Dedifferentiated amniotic fluid mesenchymal stem cell (primary cell): ENCODE measurements at regions not wholly inside any gene's neighbourhood (a gene's known extent, or its start where the extent isn't known, plus 50 kb on each side); places are given as distances from the start of the nearest gene placed in this dataset.

ENCODE experiments used
- DNase-seq: peaks from one replicate; pipeline ENCODE4 v3.0.0-alpha.2; 2016; ENCODE audit errors: extremely low spot score

GRCh38 chr15:98143116-98143515 is 182.6 kb downstream of the ARRDC4 start:
- no peak for DNase-seq

GRCh38 chr15:98144388-98144787 is 183.9 kb downstream of the ARRDC4 start:
- DNase-seq, result no peak

GRCh38 chr15:98146031-98146820 is 185.7 kb downstream of the ARRDC4 start:
- no peak for DNase-seq

- DNase-seq, result no peak
Observed at GRCh38 chr15:98147415-98147814, 186.9 kb downstream of the ARRDC4 start.

GRCh38 chr15:98150084-98150483 is 189.6 kb downstream of the ARRDC4 start:
- no peak for DNase-seq

GRCh38 chr15:98150536-98150935 is 190.0 kb downstream of the ARRDC4 start:
- DNase-seq, result no peak

- no peak for DNase-seq
Observed at GRCh38 chr15:98151096-98151495, 190.6 kb downstream of the ARRDC4 start.

- DNase-seq, result no peak
Observed at GRCh38 chr15:98152156-98152555, 191.7 kb downstream of the ARRDC4 start.

GRCh38 chr15:98154863-98155262 is 194.4 kb downstream of the ARRDC4 start:
- DNase-seq, result peak; percentile 20

- no peak for DNase-seq
Observed at GRCh38 chr15:98155356-98155755, 194.9 kb downstream of the ARRDC4 start.

- no peak for DNase-seq
Observed at GRCh38 chr15:98160236-98160635, 199.7 kb downstream of the ARRDC4 start.

- no peak for DNase-seq
Observed at GRCh38 chr15:98163319-98164045, 203.0 kb downstream of the ARRDC4 start.

- DNase-seq, result no peak
Observed at GRCh38 chr15:98164571-98164970, 204.1 kb downstream of the ARRDC4 start.

- DNase-seq, result no peak
Observed at GRCh38 chr15:98164986-98165385, 204.5 kb downstream of the ARRDC4 start.

GRCh38 chr15:98167722-98168268 is 207.3 kb downstream of the ARRDC4 start:
- no peak for DNase-seq

- no peak for DNase-seq
Observed at GRCh38 chr15:98169551-98169950, 209.0 kb downstream of the ARRDC4 start.

- DNase-seq, result no peak
Observed at GRCh38 chr15:98174286-98174685, 213.8 kb downstream of the ARRDC4 start.

GRCh38 chr15:98174841-98175240 is 214.3 kb downstream of the ARRDC4 start:
- no peak for DNase-seq

GRCh38 chr15:98177966-98178592 is 217.6 kb downstream of the ARRDC4 start:
- DNase-seq, result peak; percentile 44

GRCh38 chr15:98178861-98179260 is 218.4 kb downstream of the ARRDC4 start:
- DNase-seq, result no peak

GRCh38 chr15:98187549-98187948 is 227.0 kb downstream of the ARRDC4 start:
- DNase-seq, result no peak

GRCh38 chr15:98190914-98191313 is 230.4 kb downstream of the ARRDC4 start:
- DNase-seq, result no peak
